ENCODE measurements at regions not wholly inside any gene's neighbourhood (a gene's known extent, or its start where the extent isn't known, plus 50 kb on each side); places are given as distances from the start of the nearest gene placed in this dataset.

DNA sequence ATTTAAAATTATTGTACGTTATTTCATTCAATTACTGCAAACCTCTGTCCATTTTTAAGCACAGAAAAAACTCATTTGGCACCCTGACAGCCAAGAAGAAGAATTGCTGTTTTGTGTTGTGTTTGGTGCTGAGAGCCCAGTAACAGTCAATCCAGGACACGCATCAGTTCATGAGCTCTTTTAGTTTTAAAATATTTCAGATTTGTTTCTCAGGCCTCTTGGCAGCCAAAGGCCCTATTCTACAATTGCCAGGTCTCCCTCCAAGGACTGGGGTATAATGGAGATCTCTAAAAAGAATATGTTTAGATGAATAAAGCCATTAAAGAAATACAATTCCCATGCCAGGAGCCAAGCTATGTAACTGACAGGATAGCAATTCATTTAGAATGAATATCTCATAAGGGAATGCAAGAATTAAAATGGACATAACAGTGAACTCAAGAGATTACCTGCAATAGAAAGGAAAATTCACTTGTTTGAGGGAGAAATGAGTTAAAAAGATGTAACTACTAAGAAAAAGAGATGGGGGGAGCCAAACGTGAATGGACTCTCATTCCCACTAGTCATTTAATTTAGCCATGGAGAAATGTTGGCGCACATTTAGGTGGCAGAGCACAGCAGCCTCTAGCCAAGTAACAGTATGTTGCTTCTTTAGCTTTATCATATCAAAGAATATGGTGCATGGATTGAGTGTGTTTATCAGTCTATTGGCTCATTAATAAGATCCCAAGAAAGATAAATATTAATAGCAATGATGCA is 140.6 kb upstream of the PELI2 start:
- no peak overlapping the region for H3K4me3 ChIP-seq (ENCODE audit: low read depth, low read length)
- no peaks in the 10 kb centered on the region for H3K27me3 ChIP-seq (ENCODE audit: control insufficient read depth, insufficient read depth, low read length)
- no peak overlapping the region for H3K27ac ChIP-seq (ENCODE audit: low read depth, low read length)
- no peaks in the 10 kb centered on the region for H3K9me3 ChIP-seq (ENCODE audit: control insufficient read depth, insufficient read depth, low read length)
- no peak overlapping the region for H3K9ac ChIP-seq (ENCODE audit: low read depth, low read length)
- H3K4me1 ChIP-seq (ENCODE audit: control insufficient read depth, insufficient read depth, low read length) = no peaks in the 10 kb centered on the region
- no peaks in the 10 kb centered on the region for H3K36me3 ChIP-seq (ENCODE audit: control insufficient read depth, insufficient read depth, low read length)

DNA sequence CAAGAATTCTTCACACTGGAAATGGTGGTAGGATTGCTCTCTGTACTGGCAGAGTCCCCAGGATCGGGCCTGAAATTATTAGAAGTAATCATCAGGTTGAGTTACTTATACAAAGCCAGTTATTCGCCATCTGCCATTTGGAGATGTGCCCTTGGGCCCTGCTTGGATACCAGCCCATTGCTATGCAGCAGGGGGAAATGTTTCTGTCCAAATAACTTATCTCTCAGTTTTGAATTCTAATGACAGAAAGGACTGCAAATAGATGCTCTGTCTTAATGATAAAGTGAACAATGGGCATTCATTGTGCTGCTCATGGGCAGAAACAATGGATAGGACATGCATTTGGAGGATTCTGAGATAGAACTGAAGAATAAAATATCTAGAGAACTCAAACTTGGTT is 139.1 kb upstream of the PELI2 start:
- H3K9ac ChIP-seq (ENCODE audit: low read depth, low read length) = no peak overlapping the region
- H3K4me1 ChIP-seq (ENCODE audit: control insufficient read depth, insufficient read depth, low read length) = no peaks in the 10 kb centered on the region
- H3K27me3 ChIP-seq (ENCODE audit: control insufficient read depth, insufficient read depth, low read length) = no peaks in the 10 kb centered on the region
- no peaks in the 10 kb centered on the region for H3K36me3 ChIP-seq (ENCODE audit: control insufficient read depth, insufficient read depth, low read length)
- no peaks in the 10 kb centered on the region for H3K9me3 ChIP-seq (ENCODE audit: control insufficient read depth, insufficient read depth, low read length)
- no peak overlapping the region for H3K27ac ChIP-seq (ENCODE audit: low read depth, low read length)
- H3K4me3 ChIP-seq (ENCODE audit: low read depth, low read length) = no peak overlapping the region

DNA sequence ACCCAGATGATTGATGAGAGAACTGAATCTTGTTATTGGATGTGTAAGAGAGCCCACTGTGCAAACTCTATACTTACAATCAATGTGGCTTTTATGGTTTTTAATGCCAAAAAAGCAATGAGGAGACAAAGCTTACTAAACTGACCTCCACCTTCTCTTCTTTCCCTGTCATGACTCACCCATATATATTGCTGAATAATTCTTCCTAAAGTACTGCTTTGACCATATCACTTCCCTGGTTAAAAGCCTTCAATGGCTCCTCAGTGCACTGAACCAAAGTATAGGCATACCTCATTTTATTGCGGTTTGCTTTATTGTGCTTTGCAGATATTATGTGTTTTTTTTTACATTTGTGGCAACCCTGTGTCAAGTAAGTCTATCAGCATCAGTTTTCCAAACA is 138.4 kb upstream of the PELI2 start:
- no peaks in the 10 kb centered on the region for H3K36me3 ChIP-seq (ENCODE audit: control insufficient read depth, insufficient read depth, low read length)
- H3K9ac ChIP-seq (ENCODE audit: low read depth, low read length) = no peak overlapping the region
- no peak overlapping the region for H3K27ac ChIP-seq (ENCODE audit: low read depth, low read length)

DNA sequence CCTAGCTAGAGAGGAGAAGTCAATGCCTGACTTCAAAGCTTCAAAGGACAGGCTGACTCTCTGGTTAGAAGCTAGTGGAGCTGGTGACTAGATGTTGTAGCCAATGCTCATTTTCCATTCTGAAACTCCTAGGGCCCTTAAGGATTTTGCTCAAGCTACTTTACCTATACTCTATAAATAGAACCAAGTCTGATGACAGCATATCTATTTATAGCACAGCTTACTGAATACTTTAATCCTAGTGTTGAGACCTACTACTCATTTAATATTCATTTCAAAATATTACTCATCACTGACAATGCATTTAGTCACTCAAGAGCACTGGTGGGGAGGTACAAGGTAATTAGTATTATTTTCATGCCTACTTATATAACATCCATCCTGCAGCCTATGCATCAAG is 137.2 kb upstream of the PELI2 start:
- H3K4me3 ChIP-seq (ENCODE audit: low read depth, low read length) = no peak overlapping the region
- no peak overlapping the region for H3K27ac ChIP-seq (ENCODE audit: low read depth, low read length)
- no peaks in the 10 kb centered on the region for H3K4me1 ChIP-seq (ENCODE audit: control insufficient read depth, insufficient read depth, low read length)

More for the DNA sequence above, 138.4 kb upstream of the PELI2 start:
- Histone ChIP-seq H3K9me3 (ENCODE audit: control insufficient read depth, insufficient read depth, low read length) (no peaks in the 10 kb centered on the region), H3K4me3 (ENCODE audit: low read depth, low read length) (no peak overlapping the region), H3K27me3 (ENCODE audit: control insufficient read depth, insufficient read depth, low read length) (no peaks in the 10 kb centered on the region), H3K4me1 (ENCODE audit: control insufficient read depth, insufficient read depth, low read length) (no peaks in the 10 kb centered on the region)

DNA sequence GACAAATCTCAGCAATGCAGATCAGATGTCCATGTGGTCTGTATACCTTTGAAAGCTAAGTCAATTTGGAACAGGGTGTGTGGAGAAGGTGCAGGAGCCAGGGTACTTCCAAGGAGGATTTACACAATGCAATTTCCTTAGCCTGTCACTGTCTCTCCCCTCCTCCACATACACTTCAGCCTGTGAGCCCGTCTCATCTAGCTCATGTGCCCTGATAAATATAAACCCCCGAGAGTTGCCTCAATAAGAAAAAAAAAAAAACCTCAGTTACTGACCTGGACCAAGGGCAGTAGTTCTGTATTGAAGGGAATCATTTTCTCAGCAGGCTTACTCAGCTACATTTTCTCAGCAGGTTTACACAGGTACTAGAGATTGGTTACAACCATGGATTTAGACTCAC is 132.1 kb upstream of the PELI2 start:
- Histone ChIP-seq H3K27ac (ENCODE audit: low read depth, low read length) (no peak overlapping the region), H3K9me3 (ENCODE audit: control insufficient read depth, insufficient read depth, low read length) (no peaks in the 10 kb centered on the region), H3K36me3 (ENCODE audit: control insufficient read depth, insufficient read depth, low read length) (no peaks in the 10 kb centered on the region), H3K4me1 (ENCODE audit: control insufficient read depth, insufficient read depth, low read length) (no peaks in the 10 kb centered on the region), H3K9ac (ENCODE audit: low read depth, low read length) (no peak overlapping the region), H3K27me3 (ENCODE audit: control insufficient read depth, insufficient read depth, low read length) (no peaks in the 10 kb centered on the region), H3K4me3 (ENCODE audit: low read depth, low read length) (no peak overlapping the region)

More for the DNA sequence above, 137.2 kb upstream of the PELI2 start:
- Histone ChIP-seq H3K36me3 (ENCODE audit: control insufficient read depth, insufficient read depth, low read length) (no peaks in the 10 kb centered on the region), H3K9me3 (ENCODE audit: control insufficient read depth, insufficient read depth, low read length) (no peaks in the 10 kb centered on the region), H3K27me3 (ENCODE audit: control insufficient read depth, insufficient read depth, low read length) (no peaks in the 10 kb centered on the region), H3K9ac (ENCODE audit: low read depth, low read length) (no peak overlapping the region)

DNA sequence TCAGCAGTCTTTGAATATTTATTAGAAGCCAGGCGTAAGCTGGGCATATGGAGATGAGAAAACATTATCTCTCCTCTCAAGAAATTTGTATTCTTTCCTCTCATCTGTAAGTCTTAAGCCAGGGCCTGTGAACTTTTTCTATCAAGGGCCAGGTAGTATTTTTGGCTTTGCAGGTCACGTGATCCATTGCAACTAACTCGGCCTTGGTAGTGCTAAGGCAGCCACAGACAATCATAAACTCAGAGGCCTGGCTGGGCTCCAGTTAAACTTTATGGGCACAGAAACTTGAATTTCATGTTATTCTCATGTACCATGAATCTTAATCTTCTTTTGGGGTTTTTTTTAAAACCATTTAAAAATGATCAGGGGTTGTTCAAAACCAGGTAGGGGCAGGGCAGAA is 117.4 kb upstream of the PELI2 start:
- no peaks in the 10 kb centered on the region for H3K9me3 ChIP-seq (ENCODE audit: control insufficient read depth, insufficient read depth, low read length)
- H3K4me3 ChIP-seq (ENCODE audit: low read depth, low read length) = no peak overlapping the region
- no peak overlapping the region for H3K27ac ChIP-seq (ENCODE audit: low read depth, low read length)
- peaks cover 24% of the 10 kb centered on the region for H3K4me1 ChIP-seq (ENCODE audit: control insufficient read depth, insufficient read depth, low read length)
- no peaks in the 10 kb centered on the region for H3K36me3 ChIP-seq (ENCODE audit: control insufficient read depth, insufficient read depth, low read length)
- no peaks in the 10 kb centered on the region for H3K27me3 ChIP-seq (ENCODE audit: control insufficient read depth, insufficient read depth, low read length)
- H3K9ac ChIP-seq (ENCODE audit: low read depth, low read length) = no peak overlapping the region

DNA sequence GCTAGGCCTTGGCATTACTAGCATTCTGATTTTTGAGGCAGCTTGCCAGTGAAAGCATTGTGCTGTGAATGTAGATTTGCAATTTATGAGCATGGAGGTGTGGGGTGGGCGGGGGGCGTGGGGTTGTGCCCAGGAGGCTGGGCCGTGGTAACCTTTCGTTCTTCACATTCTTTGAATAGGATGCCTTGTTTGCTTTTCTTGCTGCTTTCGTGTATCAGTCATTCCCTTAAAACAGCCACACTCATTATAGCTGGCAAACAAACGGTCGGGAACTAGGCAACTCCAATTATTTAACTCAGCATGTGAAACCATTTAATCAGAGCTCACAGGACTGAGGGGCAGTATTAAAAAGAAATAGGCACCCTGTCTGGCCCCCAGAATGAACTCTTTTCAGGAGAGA is 115.9 kb upstream of the PELI2 start:
- Histone ChIP-seq H3K4me3 (ENCODE audit: low read depth, low read length) (no peak overlapping the region), H3K9me3 (ENCODE audit: control insufficient read depth, insufficient read depth, low read length) (no peaks in the 10 kb centered on the region), H3K4me1 (ENCODE audit: control insufficient read depth, insufficient read depth, low read length) (peaks cover 27% of the 10 kb centered on the region), H3K9ac (ENCODE audit: low read depth, low read length) (no peak overlapping the region), H3K27ac (ENCODE audit: low read depth, low read length) (no peak overlapping the region), H3K36me3 (ENCODE audit: control insufficient read depth, insufficient read depth, low read length) (no peaks in the 10 kb centered on the region), H3K27me3 (ENCODE audit: control insufficient read depth, insufficient read depth, low read length) (no peaks in the 10 kb centered on the region)

DNA sequence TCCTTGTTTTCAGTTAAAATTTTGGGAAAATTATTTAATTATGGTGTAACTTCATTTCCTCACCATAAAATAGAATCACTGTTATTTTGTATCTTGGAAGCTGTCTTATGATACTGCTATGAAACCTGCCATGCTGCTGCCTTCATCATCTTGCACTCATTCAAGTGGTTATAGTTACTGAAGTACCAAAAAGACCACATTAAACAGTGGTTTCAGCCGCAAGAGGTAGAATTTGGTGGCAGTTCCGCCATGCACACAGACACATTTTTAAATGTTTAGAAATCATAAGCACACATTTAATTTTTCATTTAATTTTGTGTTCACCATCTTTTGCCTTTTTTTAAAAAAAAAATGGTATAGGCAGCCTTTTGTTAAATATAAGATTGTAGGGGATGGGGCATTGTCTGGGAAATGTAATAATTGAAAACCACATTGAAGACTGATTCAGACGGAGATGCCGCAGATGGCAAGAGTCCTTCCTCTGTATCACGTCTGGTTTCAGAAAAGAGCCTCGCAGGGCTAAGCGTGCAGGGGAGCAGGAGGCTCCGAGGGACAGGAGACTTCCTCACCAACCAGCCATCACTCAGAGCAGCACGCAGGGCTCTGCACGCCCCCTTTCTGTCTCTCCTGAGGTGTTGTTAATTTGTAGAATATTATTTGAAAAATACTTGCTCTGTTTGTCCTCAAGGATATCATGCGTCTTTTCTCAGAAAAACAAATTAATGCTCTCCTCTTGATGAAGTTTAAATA is 115.2 kb upstream of the PELI2 start:
- H3K9me3 ChIP-seq (ENCODE audit: control insufficient read depth, insufficient read depth, low read length) = no peaks in the 10 kb centered on the region
- H3K36me3 ChIP-seq (ENCODE audit: control insufficient read depth, insufficient read depth, low read length) = no peaks in the 10 kb centered on the region
- peaks cover 27% of the 10 kb centered on the region for H3K4me1 ChIP-seq (ENCODE audit: control insufficient read depth, insufficient read depth, low read length)
- no peak overlapping the region for H3K27ac ChIP-seq (ENCODE audit: low read depth, low read length)
- H3K9ac ChIP-seq (ENCODE audit: low read depth, low read length) = no peak overlapping the region
- H3K27me3 ChIP-seq (ENCODE audit: control insufficient read depth, insufficient read depth, low read length) = no peaks in the 10 kb centered on the region
- no peak overlapping the region for H3K4me3 ChIP-seq (ENCODE audit: low read depth, low read length)

DNA sequence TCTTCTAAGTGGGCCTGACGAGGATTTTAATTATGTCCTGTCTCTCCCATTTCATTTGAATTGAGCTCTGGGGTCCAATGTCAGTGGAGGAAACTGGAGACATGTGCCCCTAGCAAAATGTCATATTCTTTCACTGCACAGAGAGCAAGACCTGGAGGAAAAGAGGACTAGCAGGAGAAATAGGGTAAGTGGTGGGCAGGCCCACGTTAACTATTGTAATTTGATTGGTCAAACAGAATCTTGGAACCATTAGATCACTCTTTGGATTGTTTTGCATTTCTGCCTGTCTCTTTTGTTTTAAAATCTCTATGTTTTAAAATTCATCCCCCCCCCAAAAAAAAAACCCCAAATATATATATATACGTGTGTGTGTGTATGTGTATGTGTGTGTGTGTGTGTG is 113.9 kb upstream of the PELI2 start:
- peaks cover 7% of the 10 kb centered on the region; the same call in 1 of the 2 replicates for H3K9me3 ChIP-seq (ENCODE audit: control insufficient read depth, insufficient read depth, low read length)
- H3K36me3 ChIP-seq (ENCODE audit: control insufficient read depth, insufficient read depth, low read length) = no peaks in the 10 kb centered on the region
- peak overlapping the region; percentile 82 for H3K27ac ChIP-seq (ENCODE audit: low read depth, low read length)
- peaks cover 27% of the 10 kb centered on the region for H3K4me1 ChIP-seq (ENCODE audit: control insufficient read depth, insufficient read depth, low read length)
- no peaks in the 10 kb centered on the region for H3K27me3 ChIP-seq (ENCODE audit: control insufficient read depth, insufficient read depth, low read length)
- no peak overlapping the region for H3K9ac ChIP-seq (ENCODE audit: low read depth, low read length)
- H3K4me3 ChIP-seq (ENCODE audit: low read depth, low read length) = no peak overlapping the region

DNA sequence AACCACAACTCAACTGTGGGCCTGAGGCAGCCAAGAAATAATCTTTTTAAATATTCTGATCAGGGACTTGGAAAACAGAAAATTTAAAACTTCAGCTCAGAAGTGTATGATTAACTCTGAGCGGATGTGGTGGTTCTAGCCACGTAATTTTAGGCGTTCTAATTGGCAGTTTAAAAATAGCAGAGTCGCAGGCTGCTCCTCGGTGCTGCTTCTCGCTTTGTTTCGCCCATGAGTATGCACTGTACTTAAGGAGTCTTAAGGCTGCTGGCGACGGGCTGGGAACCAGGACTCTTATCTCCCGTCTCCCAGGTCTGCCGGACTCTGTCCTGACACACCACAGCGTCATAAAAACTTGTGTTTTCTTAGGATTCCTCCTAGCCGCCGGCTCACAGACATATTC is 113.4 kb upstream of the PELI2 start:
- H3K9ac ChIP-seq (ENCODE audit: low read depth, low read length) = no peak overlapping the region
- H3K27ac ChIP-seq (ENCODE audit: low read depth, low read length) = peak overlapping the region; percentile 82
- peaks cover 7% of the 10 kb centered on the region; the same call in 1 of the 2 replicates for H3K9me3 ChIP-seq (ENCODE audit: control insufficient read depth, insufficient read depth, low read length)
- no peaks in the 10 kb centered on the region for H3K27me3 ChIP-seq (ENCODE audit: control insufficient read depth, insufficient read depth, low read length)
- peaks cover 27% of the 10 kb centered on the region for H3K4me1 ChIP-seq (ENCODE audit: control insufficient read depth, insufficient read depth, low read length)
- H3K36me3 ChIP-seq (ENCODE audit: control insufficient read depth, insufficient read depth, low read length) = no peaks in the 10 kb centered on the region
- no peak overlapping the region for H3K4me3 ChIP-seq (ENCODE audit: low read depth, low read length)
